PC-9 (cell line): ENCODE measurements at regions not wholly inside any gene's neighbourhood (a gene's known extent, or its start where the extent isn't known, plus 50 kb on each side); places are given as distances from the start of the nearest gene placed in this dataset.
"Not testable (repeated sequence)": the region's sequence is repeated elsewhere in the genome, so short reads cannot be mapped to it uniquely, and the experiment has no call there.

Source experiments
- BruUV-seq: library from RNA; stranded (reverse); fragments of 400-500 nt; replicated peaks from 2 replicates; lab custom pipeline; 2021; lab: Mats Ljungman, UMichigan
- CTCF ChIA-PET: fragments of 300-600 bp; sonication (Branson Sonifier 250); formaldehyde crosslinking; loops from one replicate; lab custom pipeline; 2022; ENCODE audit warnings: antibody characterized with exemption; lab: Charles Lee
- POLR2A ChIA-PET: fragments of 300-600 bp; sonication (Branson Sonifier 250); formaldehyde crosslinking; loops from one replicate; lab custom pipeline; 2022; ENCODE audit warnings: antibody characterized with exemption; ENCODE audit not compliant: unreplicated experiment; lab: Charles Lee
- DNase-seq, 2 experiments: peaks; one replicate each; pipeline versions ENCODE4 v3.0.0 to v3.0.0-alpha.2; 2015 to 2022; ENCODE audit warnings: mixed read lengths in 1 of 2
- H2AFZ ChIP-seq: fragments of 200-600 bp; sonication (generic); 2 replicates; pipeline ENCODE4 v1.8.1; 2017; ENCODE audit warnings: antibody characterized with exemption
- H3F3A ChIP-seq: fragments of 200-600 bp; sonication (generic); 2 replicates; pipeline ENCODE4 v1.8.1; 2017; ENCODE audit warnings: antibody characterized with exemption, mild to moderate bottlenecking, low read depth; ENCODE audit not compliant: insufficient read depth
- H3K27ac ChIP-seq: fragments of 200-600 bp; sonication (generic); 2 replicates; pipeline ENCODE4 v1.6.1; 2016; ENCODE audit warnings: mixed run types
- H3K27me3 ChIP-seq: fragments of 200-600 bp; sonication (generic); 2 replicates; pipeline ENCODE4 v1.6.1; 2016; ENCODE audit warnings: low read depth, mixed run types; ENCODE audit not compliant: insufficient read depth
- H3K36me3 ChIP-seq: fragments of 200-600 bp; sonication (generic); 2 replicates; pipeline ENCODE4 v1.6.1; 2016; ENCODE audit warnings: low read depth, mixed run types
- H3K4me1 ChIP-seq: fragments of 200-600 bp; sonication (generic); replicated peaks from 2 replicates; pipeline ENCODE4 v1.6.1; 2016; ENCODE audit warnings: mixed run types; ENCODE audit not compliant: insufficient read depth
- H3K4me2 ChIP-seq: fragments of 200-600 bp; sonication (generic); 2 replicates; pipeline ENCODE4 v1.6.1; 2017; ENCODE audit warnings: mixed run types
- H3K4me3 ChIP-seq: fragments of 200-600 bp; sonication (generic); 2 replicates; pipeline ENCODE4 v1.6.1; 2016; ENCODE audit warnings: mixed run types
- H3K79me2 ChIP-seq: fragments of 200-600 bp; sonication (generic); 2 replicates; pipeline ENCODE4 v1.6.1; 2017; ENCODE audit warnings: low read depth, mixed run types
- H3K9me2 ChIP-seq: fragments of 200-600 bp; sonication (generic); 2 replicates; pipeline ENCODE4 v1.8.1; 2017; ENCODE audit warnings: mild to moderate bottlenecking; ENCODE audit not compliant: insufficient read depth
- H3K9me3 ChIP-seq: fragments of 200-600 bp; sonication (generic); 2 replicates; pipeline ENCODE4 v1.8.1; 2016; ENCODE audit warnings: low read depth; ENCODE audit not compliant: insufficient read depth
- H4K20me1 ChIP-seq: fragments of 200-600 bp; sonication (generic); 2 replicates; pipeline ENCODE4 v1.8.1; 2017; ENCODE audit not compliant: insufficient read depth
- EZH2 ChIP-seq: fragments of 200-600 bp; sonication (generic); IDR thresholded peaks from 2 replicates; pipeline ENCODE4 v1.8.0; 2017; ENCODE audit warnings: antibody characterized with exemption, low read depth
- intact Hi-C: fragments of 100-400 bp; cut with micrococcal nuclease; formaldehyde crosslinking; loops from one replicate; pipeline ENCODE4 v1.10.0; 2022; ENCODE audit not compliant: unreplicated experiment
- TF ChIP-seq, protein P1 (sequence below): fragments of 200-600 bp; sonication (generic); conservative IDR thresholded peaks from 2 replicates; pipeline ENCODE4 v1.6.1; 2017; ENCODE audit warnings: mixed run types, antibody characterized with exemption, mild to moderate bottlenecking, moderate library complexity

- H3K9me3 ChIP-seq, H3K4me1 ChIP-seq, intact Hi-C loops, CTCF ChIA-PET, DNase-seq, H2AFZ ChIP-seq, H3K4me2 ChIP-seq, H3K9me2 ChIP-seq, POLR2A ChIA-PET, H4K20me1 ChIP-seq, H3K4me3 ChIP-seq, H3K79me2 ChIP-seq, BruUV-seq, H3K36me3 ChIP-seq, H3F3A ChIP-seq, H3K27ac ChIP-seq: not testable (repeated sequence)
- H3K27me3 ChIP-seq, result peaks cover 20% of the 10 kb centered on the region
These were observed 58.7 kb upstream of the GPR31 start for GRCh38 chr6:167216390-167217050.

DNA sequence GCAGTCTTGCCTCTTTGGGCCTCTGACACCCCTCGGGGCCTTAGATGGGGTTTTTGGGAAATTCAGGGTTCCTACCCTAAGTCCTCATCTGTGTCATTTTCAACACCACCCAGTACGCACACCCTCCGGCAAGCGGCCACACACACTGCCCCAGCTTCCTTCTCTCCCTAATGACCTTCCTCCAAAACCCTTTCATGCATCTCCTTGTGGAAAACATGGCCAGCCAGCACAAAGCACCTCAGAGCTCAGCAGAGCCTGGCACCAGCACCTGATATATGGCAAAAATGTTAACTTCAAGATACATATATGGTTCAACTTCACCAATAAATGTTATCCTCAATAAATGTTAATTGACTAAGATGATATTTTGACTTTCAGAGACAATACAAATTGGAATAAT lies 59.3 kb upstream of the GPR31 start:
- H3K4me2 ChIP-seq, intact Hi-C loops, H3K79me2 ChIP-seq, H3K9me2 ChIP-seq, DNase-seq, BruUV-seq, H3K4me1 ChIP-seq, H3K9me3 ChIP-seq, H3K36me3 ChIP-seq, H3K27ac ChIP-seq, CTCF ChIA-PET, H2AFZ ChIP-seq, POLR2A ChIA-PET, H3F3A ChIP-seq, H4K20me1 ChIP-seq, H3K4me3 ChIP-seq: not testable (repeated sequence)
- peaks cover 18% of the 10 kb centered on the region for H3K27me3 ChIP-seq

DNA sequence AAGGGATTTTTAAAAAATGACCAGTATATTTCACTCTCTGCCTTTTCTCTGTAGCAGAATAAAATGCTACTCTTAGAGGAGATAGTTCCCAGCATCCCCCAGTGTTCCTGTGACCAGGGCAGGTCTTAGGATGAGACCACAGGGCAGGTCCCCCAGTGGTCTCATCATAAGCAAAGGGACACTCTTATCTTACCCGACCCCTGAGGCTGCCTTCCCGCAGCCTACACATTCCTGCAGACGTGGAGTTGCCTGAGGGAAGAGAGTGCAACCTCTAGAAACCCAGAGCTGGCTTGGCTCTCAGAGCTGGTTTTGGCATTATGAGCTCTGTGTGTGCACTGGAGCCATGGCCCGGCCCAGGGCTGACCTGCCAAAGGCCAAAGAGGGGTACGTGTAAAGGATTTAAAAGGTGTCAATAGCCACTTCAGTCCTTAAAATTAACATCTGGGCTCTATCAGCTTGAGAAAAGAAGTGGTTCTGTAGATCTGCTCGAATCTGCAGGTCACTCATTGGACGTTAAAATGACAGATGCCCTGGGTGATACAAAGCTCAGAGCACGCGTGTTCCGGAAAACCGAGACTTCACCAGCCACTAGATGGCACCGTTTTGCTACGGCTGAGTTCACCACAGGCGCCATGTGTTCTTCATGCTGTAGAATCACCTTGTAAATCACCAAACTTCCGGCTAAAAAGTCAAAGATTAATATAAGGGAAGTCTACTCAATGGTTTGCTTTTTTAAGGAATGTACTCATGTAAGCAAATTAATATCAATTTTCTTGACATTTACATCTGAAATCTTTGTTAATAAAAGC lies 60.4 kb upstream of the GPR31 start:
- H3K79me2 ChIP-seq, H3K36me3 ChIP-seq, DNase-seq, H3K9me2 ChIP-seq, H2AFZ ChIP-seq, H4K20me1 ChIP-seq, H3K27ac ChIP-seq, H3K9me3 ChIP-seq, POLR2A ChIA-PET, H3K4me1 ChIP-seq, CTCF ChIA-PET, BruUV-seq, H3F3A ChIP-seq, H3K4me3 ChIP-seq, H3K4me2 ChIP-seq, intact Hi-C loops: not testable (repeated sequence)
- H3K27me3 ChIP-seq, result peaks cover 12% of the 10 kb centered on the region

DNA sequence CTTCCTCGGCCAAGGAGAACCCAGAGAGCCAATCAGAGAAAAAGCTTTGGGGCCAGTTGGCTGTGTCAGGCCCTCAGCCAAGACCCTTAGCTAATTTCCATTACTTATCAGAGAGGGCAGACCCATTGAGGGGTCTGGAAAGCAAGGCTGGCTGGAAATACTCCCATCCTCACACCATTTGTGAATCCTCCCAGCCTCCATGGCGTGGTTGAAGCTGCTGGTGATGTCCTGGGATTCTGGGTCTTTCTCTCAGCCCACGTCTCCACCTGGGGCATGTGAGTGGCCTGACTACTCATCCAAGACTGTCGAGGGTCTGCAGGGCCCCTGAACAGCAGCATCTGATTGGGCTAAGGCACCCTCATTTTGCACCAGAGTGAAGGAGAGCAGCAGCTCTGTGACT lies 61.3 kb upstream of the GPR31 start:
- H3F3A ChIP-seq, intact Hi-C loops, H3K4me3 ChIP-seq, H4K20me1 ChIP-seq, H3K4me1 ChIP-seq, H3K79me2 ChIP-seq, DNase-seq, BruUV-seq, H2AFZ ChIP-seq, H3K36me3 ChIP-seq, H3K27ac ChIP-seq, H3K9me2 ChIP-seq, CTCF ChIA-PET, H3K4me2 ChIP-seq, POLR2A ChIA-PET, H3K9me3 ChIP-seq: not testable (repeated sequence)
- H3K27me3 ChIP-seq, result peaks cover 22% of the 10 kb centered on the region

DNA sequence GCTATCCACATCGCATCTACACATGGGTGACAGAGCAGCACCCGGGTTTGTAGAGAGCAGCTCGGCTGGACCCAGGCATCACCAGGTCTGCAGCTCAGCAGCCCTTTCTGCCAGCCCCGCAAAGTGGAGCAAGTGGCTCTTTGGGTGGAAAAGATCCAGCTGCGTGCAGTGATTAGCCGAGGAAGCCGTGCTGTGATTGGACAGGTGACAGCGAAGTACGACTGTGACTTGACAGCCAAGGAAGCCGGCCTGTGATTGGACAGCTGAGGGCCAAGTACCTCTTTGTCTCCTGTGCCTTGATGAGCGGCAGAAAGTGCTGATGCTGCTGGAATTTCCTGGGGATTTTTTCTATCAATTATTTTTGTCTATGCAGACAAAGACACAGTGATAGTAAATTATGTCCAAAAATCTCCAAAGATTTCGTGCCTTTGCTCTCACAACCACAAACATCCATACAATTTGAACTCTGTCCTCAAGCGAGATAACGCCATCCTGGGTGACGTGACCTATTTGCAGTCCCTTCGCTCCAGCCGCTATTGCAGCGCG lies 62.3 kb upstream of the GPR31 start:
- Histone ChIP-seq H3K79me2 (no peaks in the 10 kb centered on the region), H3K4me1 (no peaks in the 10 kb centered on the region), H3K27ac (no peak overlapping the region), H4K20me1 (no peaks in the 10 kb centered on the region), H3K27me3 (peaks cover 31% of the 10 kb centered on the region), H3K36me3 (no peaks in the 10 kb centered on the region), H3K4me2 (no peak overlapping the region), H3K9me3 (no peaks in the 10 kb centered on the region), H3K9me2 (no peaks in the 10 kb centered on the region), H3F3A (no peaks in the 10 kb centered on the region), H2AFZ (no peak overlapping the region), H3K4me3 (no peak overlapping the region)
- no peak for DNase-seq
- POLR2A ChIA-PET, result no interaction called here
- BruUV-seq, result no TSS peak
- intact Hi-C loops, result no loop called here
- TF ChIP-seq, protein P1, sequence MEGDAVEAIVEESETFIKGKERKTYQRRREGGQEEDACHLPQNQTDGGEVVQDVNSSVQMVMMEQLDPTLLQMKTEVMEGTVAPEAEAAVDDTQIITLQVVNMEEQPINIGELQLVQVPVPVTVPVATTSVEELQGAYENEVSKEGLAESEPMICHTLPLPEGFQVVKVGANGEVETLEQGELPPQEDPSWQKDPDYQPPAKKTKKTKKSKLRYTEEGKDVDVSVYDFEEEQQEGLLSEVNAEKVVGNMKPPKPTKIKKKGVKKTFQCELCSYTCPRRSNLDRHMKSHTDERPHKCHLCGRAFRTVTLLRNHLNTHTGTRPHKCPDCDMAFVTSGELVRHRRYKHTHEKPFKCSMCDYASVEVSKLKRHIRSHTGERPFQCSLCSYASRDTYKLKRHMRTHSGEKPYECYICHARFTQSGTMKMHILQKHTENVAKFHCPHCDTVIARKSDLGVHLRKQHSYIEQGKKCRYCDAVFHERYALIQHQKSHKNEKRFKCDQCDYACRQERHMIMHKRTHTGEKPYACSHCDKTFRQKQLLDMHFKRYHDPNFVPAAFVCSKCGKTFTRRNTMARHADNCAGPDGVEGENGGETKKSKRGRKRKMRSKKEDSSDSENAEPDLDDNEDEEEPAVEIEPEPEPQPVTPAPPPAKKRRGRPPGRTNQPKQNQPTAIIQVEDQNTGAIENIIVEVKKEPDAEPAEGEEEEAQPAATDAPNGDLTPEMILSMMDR, result no peak
- no peak for TF ChIP-seq EZH2
- CTCF ChIA-PET, result no interaction called here
